ENCODE measurements at regions not wholly inside any gene's neighbourhood (a gene's known extent, or its start where the extent isn't known, plus 50 kb on each side); places are given as distances from the start of the nearest gene placed in this dataset.
"Not testable (repeated sequence)": the region's sequence is repeated elsewhere in the genome, so short reads cannot be mapped to it uniquely, and the experiment has no call there.

DNA sequence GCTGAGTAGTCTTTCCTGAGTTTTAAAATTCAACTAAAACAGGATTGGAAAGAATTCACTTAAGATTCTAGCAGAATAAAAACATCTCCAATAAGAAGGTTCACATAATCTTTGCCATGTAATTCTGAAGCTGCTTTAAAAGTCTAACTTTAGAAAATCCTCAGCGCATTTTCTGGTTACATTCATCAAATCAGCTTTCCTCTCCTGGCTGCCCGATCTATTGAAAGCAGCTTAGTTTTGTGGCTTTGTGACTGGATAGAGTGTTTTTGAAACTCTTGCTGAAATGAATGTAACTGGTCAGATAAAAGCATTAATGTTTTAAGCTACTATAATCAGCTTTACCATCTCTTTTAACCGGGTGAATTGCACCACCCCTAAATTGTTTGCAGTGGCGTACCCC lies 66.8 kb downstream of the DOP1B start:
- no peak overlapping the region for H3K9ac ChIP-seq (ENCODE audit: low read depth in 2 of 2, low read length in 2 of 2)
- TF ChIP-seq, protein P1, sequence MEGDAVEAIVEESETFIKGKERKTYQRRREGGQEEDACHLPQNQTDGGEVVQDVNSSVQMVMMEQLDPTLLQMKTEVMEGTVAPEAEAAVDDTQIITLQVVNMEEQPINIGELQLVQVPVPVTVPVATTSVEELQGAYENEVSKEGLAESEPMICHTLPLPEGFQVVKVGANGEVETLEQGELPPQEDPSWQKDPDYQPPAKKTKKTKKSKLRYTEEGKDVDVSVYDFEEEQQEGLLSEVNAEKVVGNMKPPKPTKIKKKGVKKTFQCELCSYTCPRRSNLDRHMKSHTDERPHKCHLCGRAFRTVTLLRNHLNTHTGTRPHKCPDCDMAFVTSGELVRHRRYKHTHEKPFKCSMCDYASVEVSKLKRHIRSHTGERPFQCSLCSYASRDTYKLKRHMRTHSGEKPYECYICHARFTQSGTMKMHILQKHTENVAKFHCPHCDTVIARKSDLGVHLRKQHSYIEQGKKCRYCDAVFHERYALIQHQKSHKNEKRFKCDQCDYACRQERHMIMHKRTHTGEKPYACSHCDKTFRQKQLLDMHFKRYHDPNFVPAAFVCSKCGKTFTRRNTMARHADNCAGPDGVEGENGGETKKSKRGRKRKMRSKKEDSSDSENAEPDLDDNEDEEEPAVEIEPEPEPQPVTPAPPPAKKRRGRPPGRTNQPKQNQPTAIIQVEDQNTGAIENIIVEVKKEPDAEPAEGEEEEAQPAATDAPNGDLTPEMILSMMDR (IDR thresholded peaks at IDR 0.05) = no peak
- no peak overlapping the region for H3K27ac ChIP-seq
- intact Hi-C loops (cut with DNase I) = no loop called here
- no peaks in the 10 kb centered on the region for H3K36me3 ChIP-seq
- H3K27me3 ChIP-seq = no peaks in the 10 kb centered on the region
- no peak overlapping the region for H3K4me3 ChIP-seq
- H3K4me1 ChIP-seq = no peaks in the 10 kb centered on the region
- no peaks in the 10 kb centered on the region for H3K9me3 ChIP-seq
- no peak for DNase-seq

DNA sequence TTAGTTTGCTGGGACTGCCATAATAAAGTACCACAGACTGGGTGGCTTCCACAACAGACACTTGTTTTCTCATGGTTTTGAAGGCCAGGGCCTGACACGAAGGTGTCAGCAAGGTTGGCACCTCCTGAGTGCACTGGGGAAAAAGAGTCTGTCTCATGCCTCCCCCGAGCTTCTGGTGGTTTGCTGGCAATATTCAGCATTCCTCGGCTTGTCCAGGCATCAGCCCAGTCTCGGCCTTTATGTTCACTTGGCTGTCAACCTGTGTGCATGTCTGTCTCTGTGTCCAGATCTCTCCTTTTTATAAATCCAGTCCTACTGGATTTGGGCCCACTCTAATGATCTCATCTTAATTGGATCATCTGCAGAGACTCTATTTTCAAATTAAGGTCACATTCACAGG lies 72.6 kb downstream of the DOP1B start:
- Histone ChIP-seq H3K4me1 (no peaks in the 10 kb centered on the region), H3K9ac (ENCODE audit: low read depth in 2 of 2, low read length in 2 of 2) (no peak overlapping the region), H3K27me3 (no peaks in the 10 kb centered on the region), H3K36me3 (peaks cover 3% of the 10 kb centered on the region), H3K27ac (no peak overlapping the region), H3K4me3 (no peak overlapping the region), H3K9me3 (no peaks in the 10 kb centered on the region)
- intact Hi-C loops (cut with DNase I) = no loop called here
- no peak for DNase-seq
- TF ChIP-seq, protein P1 (IDR thresholded peaks at IDR 0.05) = no peak

DNA sequence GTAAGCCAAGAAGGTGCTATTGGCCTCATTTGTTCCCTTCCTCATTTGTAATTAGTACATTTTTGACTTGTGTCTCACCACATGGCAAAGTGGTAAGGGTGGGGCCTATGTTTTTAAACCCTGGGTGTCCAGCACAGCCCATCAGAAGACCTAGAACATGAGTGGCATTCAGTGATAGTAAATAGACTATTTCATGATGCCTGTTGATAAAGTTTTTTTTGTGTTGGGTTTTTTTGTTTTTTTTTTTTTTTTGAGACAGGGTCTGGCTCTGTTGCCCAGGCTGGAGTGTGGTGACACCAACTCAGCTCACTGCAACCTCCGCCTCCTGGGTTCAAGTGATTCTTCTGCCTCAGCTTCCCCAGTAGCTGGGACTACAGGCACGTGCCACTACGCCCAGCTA lies 74.8 kb downstream of the DOP1B start:
- H3K27me3 ChIP-seq; H3K9ac ChIP-seq (ENCODE audit: low read depth in 2 of 2, low read length in 2 of 2); DNase-seq; H3K4me3 ChIP-seq; intact Hi-C loops (cut with DNase I); H3K4me1 ChIP-seq; H3K27ac ChIP-seq; H3K36me3 ChIP-seq; H3K9me3 ChIP-seq: not testable (repeated sequence)

DNA sequence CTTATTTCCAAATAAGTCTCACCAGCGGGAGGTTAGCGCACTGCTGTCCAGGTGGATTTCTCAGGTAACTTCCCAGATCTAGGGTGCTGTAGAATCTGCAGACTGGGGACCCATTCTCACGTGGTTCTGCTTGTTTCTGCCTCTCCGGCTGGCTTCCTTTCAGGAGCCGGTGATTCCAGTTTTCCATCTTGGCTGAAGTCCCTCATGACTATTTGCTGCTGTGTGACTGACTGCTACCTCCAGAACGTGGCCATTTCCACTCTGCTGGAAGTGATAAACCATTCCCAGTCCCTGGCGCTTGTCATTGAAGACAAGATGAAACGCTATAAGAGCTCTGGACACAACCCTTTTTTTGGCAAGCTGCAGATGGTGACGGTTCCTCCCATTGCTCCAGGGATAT lies 76.0 kb downstream of the DOP1B start:
- no peak for DNase-seq
- peaks cover 7% of the 10 kb centered on the region for H3K36me3 ChIP-seq

DNA sequence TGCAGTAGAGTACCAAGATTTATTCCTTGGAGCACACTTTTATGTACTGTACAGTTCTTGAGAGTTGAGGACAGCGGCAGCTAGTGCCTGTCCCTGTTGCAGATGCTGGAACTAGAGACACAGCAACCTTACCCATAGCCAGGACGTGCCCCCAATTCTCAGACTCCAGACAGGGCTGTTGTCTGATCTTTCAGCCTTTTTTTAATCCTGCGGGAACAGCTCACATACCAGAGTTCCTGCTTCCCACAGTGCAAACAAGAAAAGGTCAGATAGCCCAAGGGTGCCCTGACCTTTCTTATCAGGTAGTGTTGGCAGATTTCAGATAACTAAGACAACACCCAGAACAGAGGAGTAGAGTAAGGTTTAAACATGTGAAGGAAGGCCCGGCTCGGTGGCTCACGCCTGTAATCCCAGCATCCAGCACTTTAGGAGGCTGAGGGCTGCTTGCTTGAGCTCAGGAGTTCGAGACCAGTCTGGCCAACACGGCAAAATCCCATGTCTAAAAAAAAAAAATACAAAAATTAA lies 78.5 kb downstream of the DOP1B start:
- H3K27me3 ChIP-seq = no peaks in the 10 kb centered on the region
- intact Hi-C loops (cut with DNase I) = no loop called here
- H3K4me3 ChIP-seq = no peak overlapping the region

More for the DNA sequence above, 76.0 kb downstream of the DOP1B start:
- H3K27me3 ChIP-seq = no peaks in the 10 kb centered on the region
- no peaks in the 10 kb centered on the region for H3K9me3 ChIP-seq
- intact Hi-C loops (cut with DNase I) = no loop called here
- TF ChIP-seq, protein P1 (IDR thresholded peaks at IDR 0.05) = no peak
- H3K4me1 ChIP-seq = no peaks in the 10 kb centered on the region
- H3K27ac ChIP-seq = no peak overlapping the region
- no peak overlapping the region for H3K4me3 ChIP-seq
- H3K9ac ChIP-seq (ENCODE audit: low read depth in 2 of 2, low read length in 2 of 2) = no peak overlapping the region

DNA sequence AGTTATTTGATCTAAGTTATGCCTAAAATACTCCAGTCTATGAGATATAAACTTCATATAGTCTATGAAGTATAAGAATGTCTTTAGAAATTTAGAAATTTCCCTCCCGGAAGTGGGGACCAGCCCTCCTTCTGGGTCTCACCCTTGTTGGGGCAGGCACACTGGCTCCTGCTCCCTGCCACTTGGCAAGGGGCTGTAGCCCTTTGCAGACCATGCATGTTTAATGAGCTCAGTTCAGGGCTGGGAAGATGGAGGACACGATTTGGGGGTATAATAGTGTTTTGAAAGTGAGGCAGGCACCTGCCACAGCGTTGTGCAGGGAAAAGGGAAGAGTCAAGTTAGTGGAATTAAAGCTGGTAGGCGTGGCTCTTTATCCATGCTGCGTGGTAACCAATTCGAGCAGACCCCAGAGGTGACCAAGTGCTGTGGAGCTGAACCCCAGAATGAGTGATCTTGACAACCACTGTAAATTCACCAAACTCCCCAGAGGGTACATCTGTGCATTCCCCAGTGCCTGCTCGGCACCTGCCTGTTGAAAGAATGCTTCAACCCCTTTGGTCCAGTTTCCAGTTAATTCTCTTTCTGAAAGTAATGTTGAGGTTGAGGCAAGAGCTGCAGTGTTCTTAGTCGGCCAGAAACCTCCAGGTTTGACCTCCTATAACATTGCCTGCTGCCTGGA lies 79.6 kb downstream of the DOP1B start:
- Histone ChIP-seq H3K9me3 (no peaks in the 10 kb centered on the region), H3K4me3 (no peak overlapping the region), H3K36me3 (peaks cover 6% of the 10 kb centered on the region), H3K27me3 (no peaks in the 10 kb centered on the region), H3K9ac (ENCODE audit: low read depth in 2 of 2, low read length in 2 of 2) (no peak overlapping the region), H3K4me1 (no peaks in the 10 kb centered on the region), H3K27ac (no peak overlapping the region)
- intact Hi-C loops (cut with DNase I) = no loop called here
- TF ChIP-seq, protein P1 (IDR thresholded peaks at IDR 0.05) = no peak
- no peak for DNase-seq

More for the DNA sequence above, 78.5 kb downstream of the DOP1B start:
- H3K36me3 ChIP-seq = peaks cover 7% of the 10 kb centered on the region
- H3K4me1 ChIP-seq = no peaks in the 10 kb centered on the region
- H3K9ac ChIP-seq (ENCODE audit: low read depth in 2 of 2, low read length in 2 of 2) = no peak overlapping the region
- TF ChIP-seq, protein P1 (IDR thresholded peaks at IDR 0.05) = no peak
- no peaks in the 10 kb centered on the region for H3K9me3 ChIP-seq
- no peak overlapping the region for H3K27ac ChIP-seq
- peak; percentile 28 for DNase-seq

Data from colonic mucosa (tissue), 4 donors.